Esophagus muscularis mucosa (tissue), 4 donors: ENCODE measurements at regions not wholly inside any gene's neighbourhood (a gene's known extent, or its start where the extent isn't known, plus 50 kb on each side); places are given as distances from the start of the nearest gene placed in this dataset.

Experiments
- DNase-seq: peaks from one replicate; pipeline ENCODE4 v3.0.0-alpha.2; 2017; ENCODE audit errors: extremely low spot score
- H3K27ac ChIP-seq, 4 donors: fragments of 200-600 bp; sonication (generic); replicated peaks in 1 of 4; 1 replicate in 3 of 4; 2 replicates in 1 of 4; pipeline ENCODE4 v1.5.1; 2016 to 2019; ENCODE audit warnings: mild to moderate bottlenecking in 1 of 4
- H3K27me3 ChIP-seq, 4 donors: fragments of 200-600 bp; sonication (generic); one replicate each; pipeline versions ENCODE4 v1.5.1 to v1.6.0; 2016 to 2019
- H3K36me3 ChIP-seq, 4 donors: fragments of 200-600 bp; sonication (generic); one replicate each; pipeline ENCODE4 v1.5.1; 2016 to 2019
- H3K4me1 ChIP-seq, 4 donors: fragments of 200-600 bp; sonication (generic); one replicate each; pipeline ENCODE4 v1.5.1; 2016 to 2019
- H3K4me3 ChIP-seq, 4 donors: fragments of 200-600 bp; sonication (generic); 1 replicate in 2 of 4; 2 replicates in 2 of 4; pipeline ENCODE4 v1.5.1; 2016 to 2019; ENCODE audit warnings: mild to moderate bottlenecking in 4 of 4, moderate library complexity in 1 of 4
- H3K9me3 ChIP-seq, 4 donors: fragments of 200-600 bp; sonication (generic); 1 replicate in 3 of 4; 2 replicates in 1 of 4; pipeline ENCODE4 v1.5.1; 2016 to 2019
- EP300 ChIP-seq: sonication (generic); formaldehyde crosslinking; IDR thresholded peaks from one replicate; pipeline ENCODE4 v1.6.1; 2017; ENCODE audit warnings: antibody characterized with exemption
- POLR2A ChIP-seq: fragments of 450-650 bp; IDR thresholded peaks from one replicate; pipeline ENCODE4 v1.6.1; 2017; ENCODE audit warnings: antibody characterized with exemption, moderate library complexity, mild to moderate bottlenecking, low read depth
- POLR2AphosphoS5 ChIP-seq, 2 donors: sonication (generic); formaldehyde crosslinking; IDR thresholded peaks; one replicate each; pipeline ENCODE4 v1.6.1; 2017; ENCODE audit warnings: antibody characterized with exemption in 2 of 2
- WGBS: methylation state at CpG from one replicate; pipeline ENCODE4 v1.1.5; 2018; 5-methylcytosine and 5-hydroxymethylcytosine counted together
- intact Hi-C: fragments of 100-400 bp; cut with DNase I; formaldehyde crosslinking; loops from one replicate; pipeline ENCODE4 v1.15.1; 2023
- TF ChIP-seq, protein P1 (sequence below), 3 experiments: fragments of 200-600 bp in 2 of 3; fragments of 450-650 bp in 1 of 3; sonication (generic) in 2 of 3; IDR thresholded peaks; one replicate each; pipeline ENCODE4 v1.5.1; 2017 to 2019; ENCODE audit warnings: antibody characterized with exemption in 3 of 3, mild to moderate bottlenecking in 2 of 3, moderate library complexity in 1 of 3

DNA sequence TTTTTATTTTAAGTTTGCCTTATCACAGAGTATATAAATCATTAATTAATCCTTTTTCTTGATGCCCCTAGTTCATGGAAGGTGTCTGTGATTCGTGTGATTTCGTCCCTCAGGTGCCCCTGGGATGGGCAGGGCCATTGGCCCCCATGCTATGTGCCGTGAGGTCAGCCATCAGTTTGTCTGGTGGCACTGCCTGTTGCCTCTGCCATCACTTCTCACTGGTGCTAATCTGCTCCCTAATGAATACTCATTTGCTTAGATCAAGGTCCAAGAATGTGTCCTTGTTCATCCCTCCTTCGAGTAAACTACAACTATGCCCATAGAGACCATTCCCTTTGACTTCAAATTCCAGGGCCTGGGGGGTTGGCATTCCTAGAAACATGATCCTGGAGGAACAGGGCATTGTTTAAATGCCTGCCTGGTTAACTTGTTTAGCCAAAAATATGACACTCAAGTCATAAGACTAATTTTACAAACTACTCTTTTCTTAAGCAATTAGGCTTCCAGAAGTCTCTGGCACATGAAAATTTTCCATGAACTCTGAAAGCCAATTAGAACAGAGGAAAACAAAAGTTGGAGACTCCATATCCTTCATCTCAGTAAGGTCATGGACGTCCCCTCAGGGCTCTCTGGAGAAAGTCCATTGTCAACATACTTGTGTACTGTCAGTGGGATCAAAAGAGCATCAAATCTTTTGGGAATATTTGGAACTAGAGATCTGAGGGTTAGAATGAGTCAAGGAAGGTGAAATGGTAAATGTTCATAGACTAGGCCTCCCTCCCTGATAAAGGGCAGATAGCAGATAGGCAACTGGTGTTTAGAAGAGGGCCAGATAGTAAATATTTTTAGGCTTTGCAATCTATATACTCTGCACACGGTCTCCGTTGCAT, 90.9 kb upstream of the PLXNC1 start:
- Histone ChIP-seq H3K4me3 (no peak overlapping the region), H3K9me3 (no peaks in the 10 kb centered on the region), H3K27ac (no peak overlapping the region), H3K27me3 (no peaks in the 10 kb centered on the region), H3K36me3 (no peaks in the 10 kb centered on the region), H3K4me1 (peaks cover 3 to 15% (median 11%) of the 10 kb centered on the region in 4 donors)
- TF ChIP-seq POLR2A (no peak), EP300 (no peak), POLR2AphosphoS5 (IDR thresholded peaks at IDR 0.05) (no peak)
- TF ChIP-seq, protein P1, sequence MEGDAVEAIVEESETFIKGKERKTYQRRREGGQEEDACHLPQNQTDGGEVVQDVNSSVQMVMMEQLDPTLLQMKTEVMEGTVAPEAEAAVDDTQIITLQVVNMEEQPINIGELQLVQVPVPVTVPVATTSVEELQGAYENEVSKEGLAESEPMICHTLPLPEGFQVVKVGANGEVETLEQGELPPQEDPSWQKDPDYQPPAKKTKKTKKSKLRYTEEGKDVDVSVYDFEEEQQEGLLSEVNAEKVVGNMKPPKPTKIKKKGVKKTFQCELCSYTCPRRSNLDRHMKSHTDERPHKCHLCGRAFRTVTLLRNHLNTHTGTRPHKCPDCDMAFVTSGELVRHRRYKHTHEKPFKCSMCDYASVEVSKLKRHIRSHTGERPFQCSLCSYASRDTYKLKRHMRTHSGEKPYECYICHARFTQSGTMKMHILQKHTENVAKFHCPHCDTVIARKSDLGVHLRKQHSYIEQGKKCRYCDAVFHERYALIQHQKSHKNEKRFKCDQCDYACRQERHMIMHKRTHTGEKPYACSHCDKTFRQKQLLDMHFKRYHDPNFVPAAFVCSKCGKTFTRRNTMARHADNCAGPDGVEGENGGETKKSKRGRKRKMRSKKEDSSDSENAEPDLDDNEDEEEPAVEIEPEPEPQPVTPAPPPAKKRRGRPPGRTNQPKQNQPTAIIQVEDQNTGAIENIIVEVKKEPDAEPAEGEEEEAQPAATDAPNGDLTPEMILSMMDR (IDR thresholded peaks at IDR 0.05), result no peak
- no peak for DNase-seq
- 71% methylated on average over 7 of the region's 7 CpGs for WGBS
- intact Hi-C loops, result no loop called here

- no peak overlapping the region for H3K4me3 ChIP-seq
- intact Hi-C loops, result no loop called here
- 76% methylated on average over 5 of the region's 5 CpGs for WGBS
Observed at GRCh38 chr12:94059394-94060368, 88.7 kb upstream of the PLXNC1 start.

GRCh38 chr12:94062194-94062593, 86.2 kb upstream of the PLXNC1 start:
- H3K27me3 ChIP-seq, result no peaks in the 10 kb centered on the region
- DNase-seq, result no peak
- H3K36me3 ChIP-seq, result no peaks in the 10 kb centered on the region
- H3K4me1 ChIP-seq, result peaks cover 2 to 7% (median 6%) of the 10 kb centered on the region in 4 donors
- no peaks in the 10 kb centered on the region for H3K9me3 ChIP-seq
- WGBS, result 91% methylated on average over 1 of the region's 1 CpG
- H3K27ac ChIP-seq, result no peak overlapping the region
- TF ChIP-seq EP300, result no peak
- TF ChIP-seq, protein P1 (IDR thresholded peaks at IDR 0.05), result no peak
- no peak for TF ChIP-seq POLR2AphosphoS5 (IDR thresholded peaks at IDR 0.05)
- no peak for TF ChIP-seq POLR2A
- H3K4me3 ChIP-seq, result no peak overlapping the region
- intact Hi-C loops, result no loop called here

More at GRCh38 chr12:94059394-94060368, 88.7 kb upstream of the PLXNC1 start:
- Histone ChIP-seq H3K4me1 (peaks cover 3 to 8% (median 7%) of the 10 kb centered on the region in 4 donors), H3K27ac (no peak overlapping the region), H3K9me3 (no peaks in the 10 kb centered on the region), H3K36me3 (no peaks in the 10 kb centered on the region), H3K27me3 (no peaks in the 10 kb centered on the region)
- TF ChIP-seq POLR2AphosphoS5 (IDR thresholded peaks at IDR 0.05) (no peak), POLR2A (no peak), EP300 (no peak)
- TF ChIP-seq, protein P1 (IDR thresholded peaks at IDR 0.05), result no peak
- DNase-seq, result no peak

DNA sequence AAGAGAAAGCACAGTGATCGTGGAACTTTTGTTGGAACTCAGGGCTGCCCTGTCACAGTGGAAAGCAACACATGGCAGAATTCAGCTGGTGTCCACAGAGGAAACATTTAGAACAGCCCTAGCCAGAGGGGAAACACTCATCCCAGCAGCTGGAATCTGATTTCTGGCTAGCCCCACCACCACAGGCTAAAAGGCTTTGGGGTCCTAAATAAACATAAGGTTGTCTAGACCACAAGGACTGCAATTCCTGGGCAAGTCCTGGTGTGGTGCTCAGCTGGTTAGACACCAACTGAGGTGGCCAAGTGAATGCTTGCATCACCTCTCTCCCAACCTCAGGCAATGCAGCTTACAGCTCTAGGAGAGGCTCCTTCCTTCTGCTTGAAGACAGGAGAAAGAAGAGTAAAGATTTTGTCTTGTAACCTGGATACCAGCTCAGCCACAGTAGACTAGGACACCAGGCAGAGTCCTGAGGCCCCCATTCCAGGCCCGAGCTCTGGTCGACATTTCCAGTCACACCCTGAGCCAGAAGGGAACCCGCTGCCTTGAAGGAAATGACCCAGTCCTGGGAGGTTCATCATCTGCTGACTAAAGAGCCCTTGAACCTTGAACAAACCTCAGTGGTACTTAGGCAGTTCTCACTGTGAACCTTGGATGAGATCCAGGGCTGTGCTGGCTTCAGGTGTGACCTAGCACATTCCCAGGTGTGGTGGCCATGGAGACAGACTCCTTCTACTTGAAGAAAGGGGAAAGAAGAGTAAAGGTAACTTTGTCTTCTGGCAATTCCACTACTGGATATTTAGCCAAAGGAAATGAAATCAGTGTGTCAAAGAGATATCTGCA, 85.4 kb upstream of the PLXNC1 start:
- no peak overlapping the region for H3K27ac ChIP-seq
- WGBS, result 80% methylated on average over 3 of the region's 4 CpGs
- intact Hi-C loops, result no loop called here
- no peaks in the 10 kb centered on the region for H3K27me3 ChIP-seq
- TF ChIP-seq POLR2AphosphoS5 (IDR thresholded peaks at IDR 0.05) (no peak), POLR2A (no peak), EP300 (no peak)
- TF ChIP-seq, protein P1 (IDR thresholded peaks at IDR 0.05), result no peak
- H3K4me1 ChIP-seq, result no peaks in the 10 kb centered on the region
- H3K9me3 ChIP-seq, result no peaks in the 10 kb centered on the region
- DNase-seq, result no peak
- H3K4me3 ChIP-seq, result no peak overlapping the region
- H3K36me3 ChIP-seq, result no peaks in the 10 kb centered on the region
